Type B pancreatic cell (in vitro differentiated cells): ENCODE measurements at regions not wholly inside any gene's neighbourhood (a gene's known extent, or its start where the extent isn't known, plus 50 kb on each side); places are given as distances from the start of the nearest gene placed in this dataset.

ENCODE experiments used
- DNase-seq: peaks from one replicate; pipeline ENCODE4 v3.0.0; 2021; ENCODE audit warnings: mixed read lengths; ENCODE audit not compliant: unreplicated experiment; ENCODE audit errors: extremely low spot score
- H3K27ac Mint-ChIP-seq: 2 replicates; pipeline ENCODE4 v1.8.0; 2021; ENCODE audit warnings: mild to moderate bottlenecking, mixed read lengths
- H3K27me3 Mint-ChIP-seq: 2 replicates; pipeline ENCODE4 v1.8.0; 2021; ENCODE audit warnings: mixed read lengths
- H3K36me3 Mint-ChIP-seq: 2 replicates; pipeline ENCODE4 v1.8.0; 2021; ENCODE audit warnings: mixed read lengths
- H3K4me1 Mint-ChIP-seq: one replicate; pipeline ENCODE4 v1.8.0; 2021; ENCODE audit warnings: mixed read lengths; ENCODE audit not compliant: unreplicated experiment
- H3K4me3 Mint-ChIP-seq: 2 replicates; pipeline ENCODE4 v1.8.0; 2021; ENCODE audit warnings: mild to moderate bottlenecking, mixed read lengths
- H3K9me3 Mint-ChIP-seq: 2 replicates; pipeline ENCODE4 v1.8.0; 2021; ENCODE audit warnings: mixed read lengths
- CTCF ChIP-seq: fragments of 200-600 bp; sonication (generic); conservative IDR thresholded peaks from 2 replicates; pipeline ENCODE4 v1.5.0; 2021; ENCODE audit warnings: antibody characterized with exemption, mild to moderate bottlenecking

GRCh38 chr6:164113637-164114036 lies 699.1 kb downstream of the QKI start:
- TF ChIP-seq CTCF = no peak
- Mint-ChIP-seq H3K27me3 (peaks cover 6% of the 10 kb centered on the region), H3K36me3 (no peaks in the 10 kb centered on the region), H3K27ac (no peak overlapping the region), H3K9me3 (peaks cover 8% of the 10 kb centered on the region), H3K4me3 (no peak overlapping the region), H3K4me1 (peaks cover 4% of the 10 kb centered on the region)
- DNase-seq = no peak

- Mint-ChIP-seq H3K4me1 (no peaks in the 10 kb centered on the region), H3K4me3 (no peak overlapping the region), H3K27ac (no peak overlapping the region), H3K27me3 (peaks cover 2% of the 10 kb centered on the region), H3K36me3 (no peaks in the 10 kb centered on the region), H3K9me3 (peaks cover 8% of the 10 kb centered on the region)
- no peak for DNase-seq
- TF ChIP-seq CTCF = peak; percentile 69
Measured at GRCh38 chr6:164109770-164110140, 695.2 kb downstream of the QKI start.

GRCh38 chr6:164108869-164109769 lies 694.6 kb downstream of the QKI start:
- DNase-seq = no peak
- Mint-ChIP-seq H3K27me3 (peaks cover 2% of the 10 kb centered on the region), H3K27ac (no peak overlapping the region), H3K9me3 (peaks cover 8% of the 10 kb centered on the region), H3K4me3 (no peak overlapping the region), H3K36me3 (no peaks in the 10 kb centered on the region), H3K4me1 (no peaks in the 10 kb centered on the region)
- no peak for TF ChIP-seq CTCF

- Mint-ChIP-seq H3K4me3 (no peak overlapping the region), H3K27me3 (peaks cover 2% of the 10 kb centered on the region), H3K4me1 (no peaks in the 10 kb centered on the region), H3K27ac (no peak overlapping the region), H3K9me3 (peaks cover 6% of the 10 kb centered on the region), H3K36me3 (no peaks in the 10 kb centered on the region)
- DNase-seq = no peak
- no peak for TF ChIP-seq CTCF
Measured at GRCh38 chr6:164108092-164108491, 693.6 kb downstream of the QKI start.

- Mint-ChIP-seq H3K4me1 (peaks cover 4% of the 10 kb centered on the region), H3K9me3 (peaks cover 4% of the 10 kb centered on the region), H3K27me3 (peaks cover 2% of the 10 kb centered on the region), H3K36me3 (no peaks in the 10 kb centered on the region), H3K27ac (no peak overlapping the region), H3K4me3 (no peak overlapping the region)
- no peak for DNase-seq
- TF ChIP-seq CTCF = no peak
Measured at GRCh38 chr6:164107297-164107995, 692.9 kb downstream of the QKI start.
